Body of pancreas (tissue), 4 donors: ENCODE measurements at regions not wholly inside any gene's neighbourhood (a gene's known extent, or its start where the extent isn't known, plus 50 kb on each side); places are given as distances from the start of the nearest gene placed in this dataset.

Source experiments
- CTCF ChIP-seq, 7 experiments: fragments of 450-650 bp in 4 of 7; fragments of 200-600 bp in 3 of 7; sonication (generic) in 3 of 7; IDR thresholded peaks; one replicate each; pipeline ENCODE4 v1.5.1; 2016 to 2019; ENCODE audit warnings: antibody characterized with exemption in 7 of 7
- POLR2A ChIP-seq, 3 donors: fragments of 450-650 bp; IDR thresholded peaks; one replicate each; pipeline ENCODE4 v1.6.1; 2016; ENCODE audit warnings: antibody characterized with exemption in 3 of 3, mild to moderate bottlenecking in 2 of 3

- TF ChIP-seq CTCF (IDR thresholded peaks at IDR 0.05) = no peak
- TF ChIP-seq POLR2A (IDR thresholded peaks at IDR 0.05) = no peak
Observed at GRCh38 chr4:12961713-12962112, 522.4 kb downstream of the RAB28 start.
